HG02571 (cell line): ENCODE measurements at regions not wholly inside any gene's neighbourhood (a gene's known extent, or its start where the extent isn't known, plus 50 kb on each side); places are given as distances from the start of the nearest gene placed in this dataset.

Source experiments
- ATAC-seq: cut with Tn5 transposase; IDR thresholded peaks from one replicate; pipeline ENCODE4 v1.9.1; 2021; ENCODE audit warnings: mild to moderate bottlenecking, moderate library complexity; ENCODE audit not compliant: unreplicated experiment

DNA sequence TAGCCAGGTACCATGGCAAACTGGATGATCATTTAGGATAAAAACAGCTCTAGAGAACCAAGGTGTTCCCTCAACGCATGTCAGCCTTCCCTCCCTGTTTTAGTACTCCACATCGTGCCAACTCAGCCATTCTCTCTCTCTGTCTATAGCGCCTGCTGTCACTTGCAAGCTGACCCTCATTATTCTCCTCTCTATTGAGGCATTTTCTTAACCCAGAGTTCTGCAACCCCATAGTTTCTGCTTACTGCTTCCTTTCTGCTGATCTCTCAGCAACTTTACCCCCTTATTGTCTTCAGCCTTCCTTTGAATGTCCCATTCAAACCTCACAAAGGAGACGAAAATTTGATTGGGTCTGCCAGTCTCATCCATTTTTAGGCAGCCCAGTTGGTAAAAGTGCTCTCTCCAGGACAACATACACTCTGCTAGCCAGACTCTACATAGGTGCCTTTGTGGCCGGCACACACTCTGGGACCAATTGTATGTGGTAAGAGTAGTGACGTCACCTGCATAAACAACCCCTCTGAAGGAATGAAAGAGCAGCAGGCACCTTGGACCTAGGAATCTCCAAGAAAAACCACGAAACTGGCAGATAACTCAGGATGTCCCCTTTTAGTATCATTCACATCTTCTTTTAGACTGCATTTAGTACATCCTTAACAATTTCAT is 367.2 kb upstream of the KCNH7 start:
- ATAC-seq = no peak

DNA sequence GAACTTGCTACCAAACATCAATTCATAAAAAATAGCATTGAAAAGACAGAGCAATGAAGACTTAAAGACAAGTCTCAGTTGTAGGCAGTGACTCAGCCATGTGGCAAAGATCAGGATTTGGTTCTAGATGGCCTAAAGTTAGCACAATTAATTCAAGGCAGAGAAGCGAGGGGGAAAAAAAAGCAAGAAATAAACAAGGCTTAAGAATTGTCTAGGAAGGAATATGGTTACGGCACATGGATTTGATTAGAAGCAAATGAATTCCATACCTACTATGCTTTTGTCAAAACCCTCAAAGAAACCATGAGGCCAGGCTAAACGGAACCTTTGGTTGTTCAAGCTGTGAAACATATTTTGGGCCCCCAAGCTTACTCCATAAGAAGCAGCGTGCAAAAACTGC is 362.2 kb upstream of the KCNH7 start:
- no peak for ATAC-seq

GRCh38 chr2:163198972-163199371 is 360.4 kb upstream of the KCNH7 start:
- no peak for ATAC-seq

DNA sequence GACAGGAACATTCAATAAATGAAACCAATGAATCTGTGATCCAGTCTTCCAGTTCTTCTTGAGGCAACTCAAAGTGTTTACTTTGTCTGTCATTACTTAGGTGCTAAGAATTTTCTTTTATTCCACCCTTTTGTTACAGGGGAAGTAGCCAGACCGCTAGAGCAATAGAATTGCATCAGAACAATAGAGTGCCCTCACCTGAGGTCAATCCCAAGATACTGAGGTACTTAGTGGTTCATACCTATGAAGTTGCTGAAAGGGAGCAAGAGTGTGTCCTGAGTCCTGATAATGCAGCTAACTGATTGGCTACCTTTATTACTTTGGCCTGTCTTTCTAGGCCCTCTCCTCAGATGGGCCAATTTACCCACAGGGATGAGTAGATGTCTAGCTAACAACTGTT is 359.4 kb upstream of the KCNH7 start:
- ATAC-seq = no peak

GRCh38 chr2:163191372-163191771 is 352.8 kb upstream of the KCNH7 start:
- ATAC-seq = no peak

- no peak for ATAC-seq
Observed at GRCh38 chr2:163187995-163188655, 349.6 kb upstream of the KCNH7 start.

DNA sequence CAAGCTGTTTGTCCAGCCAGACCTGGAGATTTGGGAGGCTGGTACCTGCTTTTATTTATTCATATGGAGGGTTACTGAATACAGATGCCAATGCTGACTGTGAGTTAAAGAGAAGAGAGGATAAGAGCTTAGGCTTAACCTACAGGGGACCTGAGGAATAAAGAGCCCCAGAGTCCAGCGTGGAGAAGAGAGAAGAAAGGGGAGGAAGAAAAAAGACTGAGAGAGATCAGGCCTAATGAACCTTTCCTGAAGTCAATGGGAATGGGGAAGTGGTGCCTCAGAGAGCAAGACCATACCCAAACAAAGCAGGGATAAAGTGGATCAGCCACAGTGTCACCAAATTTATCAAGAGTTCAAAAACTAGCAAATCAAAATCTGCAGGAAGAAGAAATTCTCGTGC is 348.6 kb upstream of the KCNH7 start:
- no peak for ATAC-seq

DNA sequence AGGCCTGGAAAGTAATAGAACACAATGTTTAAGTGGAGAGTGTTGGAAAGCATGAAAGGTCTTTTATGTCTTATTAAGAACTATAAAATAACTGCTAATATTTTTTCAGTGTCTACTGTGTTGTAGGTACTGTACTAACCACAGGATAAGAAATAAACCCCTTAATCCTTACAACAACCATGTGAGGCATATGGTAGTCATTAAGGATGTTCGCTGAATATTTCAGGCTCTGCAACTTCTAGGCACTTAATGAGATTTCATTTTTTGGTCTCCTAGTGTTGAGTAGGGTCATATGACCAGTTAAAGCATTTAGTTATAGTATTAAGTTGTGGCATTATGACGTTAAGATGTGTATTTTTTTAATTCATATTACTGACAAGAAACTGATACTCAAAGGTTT is 346.6 kb upstream of the KCNH7 start:
- ATAC-seq = no peak

GRCh38 chr2:163182764-163183354 is 344.3 kb upstream of the KCNH7 start:
- ATAC-seq = no peak

DNA sequence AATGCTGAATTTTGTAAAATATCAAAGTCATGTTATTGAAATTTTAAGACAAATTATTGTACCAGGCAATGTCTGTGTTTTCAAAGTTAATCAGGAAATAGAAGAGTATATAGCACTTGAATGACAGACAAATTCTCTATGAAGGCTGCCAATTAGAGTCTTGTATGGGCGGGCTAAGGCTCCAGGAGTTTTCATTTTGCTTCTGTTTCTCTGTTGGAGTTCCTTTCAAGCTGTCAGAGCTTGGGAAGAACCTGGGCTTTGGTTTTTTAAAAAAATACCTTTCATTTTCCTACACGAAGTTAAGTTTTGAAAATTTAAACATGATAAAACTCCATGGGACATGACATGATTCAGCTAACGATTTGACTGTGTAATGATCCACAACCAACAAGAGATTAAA is 339.0 kb upstream of the KCNH7 start:
- no peak for ATAC-seq

DNA sequence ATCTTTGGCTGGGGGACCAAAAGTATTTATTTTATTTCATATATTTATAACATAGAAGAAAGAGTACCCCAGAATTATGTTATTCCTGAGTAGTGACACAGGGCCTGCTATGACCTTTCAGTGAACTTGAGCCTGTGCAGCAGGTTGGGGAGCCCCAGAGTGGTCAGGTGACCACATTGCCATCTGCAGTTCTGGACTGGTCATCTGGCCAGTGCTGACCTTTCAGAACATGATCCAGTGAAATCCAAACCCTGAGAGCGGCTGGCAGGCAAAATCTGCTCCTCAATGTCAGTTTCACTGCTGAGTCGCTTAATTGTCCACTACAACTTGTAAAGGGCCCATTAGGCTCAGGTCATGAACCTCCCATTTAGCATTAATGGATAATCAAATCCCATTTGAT is 336.7 kb upstream of the KCNH7 start:
- no peak for ATAC-seq

- ATAC-seq = no peak
Observed at GRCh38 chr2:163173591-163173990, 335.0 kb upstream of the KCNH7 start.

DNA sequence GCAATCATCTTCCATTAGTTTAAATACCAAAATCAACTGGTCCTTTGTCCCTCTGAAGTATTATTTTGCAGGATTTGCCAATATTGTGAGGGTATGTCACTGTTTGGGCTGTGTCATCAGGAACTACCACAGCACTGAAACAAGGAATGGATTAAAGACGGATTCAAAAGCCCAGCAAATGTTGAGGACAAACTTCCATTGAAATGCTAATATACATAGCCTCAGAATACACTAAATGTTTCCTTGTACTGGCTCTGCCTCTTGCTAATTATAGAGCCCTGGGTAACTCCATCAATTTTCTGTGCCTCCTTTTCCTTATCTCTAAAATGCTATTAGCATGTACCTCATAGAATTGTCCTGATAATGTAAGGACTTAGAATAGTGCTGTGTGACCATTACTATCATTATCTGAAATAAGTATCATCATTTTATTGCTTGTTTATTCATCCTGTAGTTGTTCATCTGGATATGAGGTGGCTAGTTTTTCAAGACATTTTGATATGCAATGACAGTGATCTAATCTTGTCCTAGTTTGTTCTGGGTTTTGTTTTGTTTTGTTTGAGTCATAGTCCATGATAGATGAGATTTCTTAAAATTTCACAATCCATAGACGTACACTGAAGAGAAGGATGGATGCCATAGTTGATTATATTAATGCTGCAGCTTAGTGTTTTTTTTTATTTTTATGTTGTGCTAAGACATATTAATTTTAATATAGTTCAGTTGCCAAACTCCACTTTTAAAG is 333.4 kb upstream of the KCNH7 start:
- ATAC-seq = no peak

- no peak for ATAC-seq
Observed at GRCh38 chr2:163157891-163158496, 319.4 kb upstream of the KCNH7 start.

DNA sequence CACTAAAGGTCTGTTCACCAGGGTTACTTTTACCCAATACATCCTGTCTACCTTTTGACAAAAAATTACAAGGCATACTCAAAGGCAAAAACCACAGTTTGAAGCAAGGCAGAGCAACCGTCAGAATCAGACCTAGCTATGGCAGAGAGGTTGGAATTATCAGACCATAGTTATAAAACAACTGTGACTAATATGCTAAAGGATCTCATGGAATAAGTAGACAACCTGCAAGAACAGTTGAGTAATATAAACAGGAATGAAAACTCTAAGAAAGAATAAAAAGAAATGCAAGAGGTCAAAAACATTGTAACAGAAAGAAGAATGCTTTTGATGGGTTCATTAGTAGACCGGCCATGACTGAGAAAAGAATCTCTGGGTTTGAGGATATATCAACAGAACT is 318.8 kb upstream of the KCNH7 start:
- ATAC-seq = no peak

DNA sequence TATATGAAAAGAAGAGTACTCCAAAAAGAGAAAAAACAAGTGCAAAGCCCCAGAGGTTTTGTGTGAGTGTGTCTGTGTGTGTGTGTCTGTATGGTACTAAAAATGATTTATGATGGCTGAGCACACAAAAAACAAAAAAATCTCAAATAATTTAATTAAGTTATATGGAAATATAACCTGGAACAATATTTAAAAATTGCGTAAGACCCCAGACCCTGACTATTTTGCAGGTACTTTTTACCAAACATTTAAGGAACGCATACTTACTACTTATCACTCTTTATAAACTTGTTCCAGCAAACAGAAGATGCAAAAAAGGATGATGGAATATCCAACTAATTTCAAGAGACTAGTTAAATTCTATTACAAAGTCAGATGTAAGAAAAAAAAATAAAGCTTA is 317.4 kb upstream of the KCNH7 start:
- no peak for ATAC-seq

DNA sequence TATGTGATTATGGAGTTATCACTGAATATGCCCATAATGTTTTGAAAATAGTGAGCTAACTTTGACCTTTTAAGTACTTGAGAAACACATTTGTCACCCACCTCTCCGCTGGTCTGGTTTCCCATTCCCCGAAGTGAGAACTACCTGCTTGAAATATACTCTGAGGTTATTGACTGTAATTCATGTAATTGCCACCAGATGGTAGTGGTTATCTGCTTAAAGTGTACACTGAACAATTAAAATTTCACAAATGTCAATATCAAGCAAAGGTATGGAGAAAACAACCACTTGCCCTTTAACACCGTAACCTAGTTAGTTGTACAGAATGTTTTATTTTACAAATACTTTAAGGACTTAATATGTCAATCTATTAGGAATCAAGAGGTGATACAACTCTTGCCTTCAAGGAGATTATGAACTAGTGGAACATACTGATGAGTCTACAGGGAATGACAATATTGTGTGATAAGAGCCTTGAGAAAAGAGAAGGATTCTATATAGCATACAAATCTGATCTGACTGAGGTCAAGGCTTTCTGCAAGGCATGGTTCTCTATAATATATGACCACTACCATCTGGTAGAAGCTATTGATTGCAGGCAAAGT is 316.8 kb upstream of the KCNH7 start:
- ATAC-seq = no peak

- no peak for ATAC-seq
Observed at GRCh38 chr2:163142618-163143017, 304.1 kb upstream of the KCNH7 start.

- no peak for ATAC-seq
Observed at GRCh38 chr2:163138947-163139346, 300.4 kb upstream of the KCNH7 start.

- ATAC-seq = no peak
Observed at GRCh38 chr2:163135256-163135655, 296.7 kb upstream of the KCNH7 start.

DNA sequence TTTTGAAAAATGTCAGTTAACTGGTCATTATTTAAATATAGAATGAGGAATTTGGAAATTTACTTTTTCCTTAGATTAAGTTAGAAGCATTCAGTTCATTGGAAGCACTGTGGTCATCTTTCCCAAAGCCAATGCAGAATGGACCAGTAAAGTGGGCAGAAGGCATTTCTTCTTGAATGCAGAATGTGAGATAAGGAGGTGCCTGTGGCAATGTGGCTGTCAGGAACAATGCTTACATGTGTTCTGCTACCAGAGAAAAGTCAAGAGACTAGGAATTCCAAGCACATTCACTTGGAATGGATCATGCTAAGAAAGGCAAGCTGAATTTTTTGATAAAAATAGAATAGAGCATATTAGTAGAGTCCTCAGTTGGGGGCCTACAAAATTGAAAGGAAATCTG is 295.0 kb upstream of the KCNH7 start:
- ATAC-seq = no peak
